22Rv1 (cell line): ENCODE measurements at regions not wholly inside any gene's neighbourhood (a gene's known extent, or its start where the extent isn't known, plus 50 kb on each side); places are given as distances from the start of the nearest gene placed in this dataset.

Experiments
- ZFX ChIP-seq: fragments of 450-650 bp; IDR thresholded peaks from 2 replicates; pipeline ENCODE4 v1.6.1; 2017; ENCODE audit warnings: antibody characterized with exemption, borderline replicate concordance
- TF ChIP-seq, protein P1 (sequence below): fragments of 450-650 bp; IDR thresholded peaks from 2 replicates; pipeline ENCODE4 v1.5.1; 2017; ENCODE audit warnings: mild to moderate bottlenecking

DNA sequence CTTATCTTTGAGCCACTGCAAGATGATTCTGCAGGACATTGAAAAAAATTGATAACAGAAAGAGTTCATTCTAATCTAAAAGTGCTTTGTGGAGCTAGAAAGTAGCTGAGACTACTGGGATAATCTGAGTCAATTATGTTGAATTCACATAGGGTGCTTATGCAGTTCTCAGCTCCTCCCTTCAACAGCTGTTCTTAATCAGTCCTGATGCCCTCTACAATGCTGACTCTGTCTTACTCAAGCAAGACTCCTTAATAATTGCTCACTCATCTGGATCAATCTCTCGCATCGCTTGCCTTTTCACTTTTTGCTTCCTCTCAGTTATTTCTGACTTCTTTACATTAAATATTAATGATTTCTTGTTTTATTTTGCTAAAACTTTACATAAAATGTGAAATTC is 182.1 kb downstream of the PCDH17 start:
- TF ChIP-seq, protein P1, sequence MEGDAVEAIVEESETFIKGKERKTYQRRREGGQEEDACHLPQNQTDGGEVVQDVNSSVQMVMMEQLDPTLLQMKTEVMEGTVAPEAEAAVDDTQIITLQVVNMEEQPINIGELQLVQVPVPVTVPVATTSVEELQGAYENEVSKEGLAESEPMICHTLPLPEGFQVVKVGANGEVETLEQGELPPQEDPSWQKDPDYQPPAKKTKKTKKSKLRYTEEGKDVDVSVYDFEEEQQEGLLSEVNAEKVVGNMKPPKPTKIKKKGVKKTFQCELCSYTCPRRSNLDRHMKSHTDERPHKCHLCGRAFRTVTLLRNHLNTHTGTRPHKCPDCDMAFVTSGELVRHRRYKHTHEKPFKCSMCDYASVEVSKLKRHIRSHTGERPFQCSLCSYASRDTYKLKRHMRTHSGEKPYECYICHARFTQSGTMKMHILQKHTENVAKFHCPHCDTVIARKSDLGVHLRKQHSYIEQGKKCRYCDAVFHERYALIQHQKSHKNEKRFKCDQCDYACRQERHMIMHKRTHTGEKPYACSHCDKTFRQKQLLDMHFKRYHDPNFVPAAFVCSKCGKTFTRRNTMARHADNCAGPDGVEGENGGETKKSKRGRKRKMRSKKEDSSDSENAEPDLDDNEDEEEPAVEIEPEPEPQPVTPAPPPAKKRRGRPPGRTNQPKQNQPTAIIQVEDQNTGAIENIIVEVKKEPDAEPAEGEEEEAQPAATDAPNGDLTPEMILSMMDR, result no peak
- TF ChIP-seq ZFX, result no peak
